ENCODE measurements at regions not wholly inside any gene's neighbourhood (a gene's known extent, or its start where the extent isn't known, plus 50 kb on each side); places are given as distances from the start of the nearest gene placed in this dataset.
"Not testable (repeated sequence)": the region's sequence is repeated elsewhere in the genome, so short reads cannot be mapped to it uniquely, and the experiment has no call there.

DNA sequence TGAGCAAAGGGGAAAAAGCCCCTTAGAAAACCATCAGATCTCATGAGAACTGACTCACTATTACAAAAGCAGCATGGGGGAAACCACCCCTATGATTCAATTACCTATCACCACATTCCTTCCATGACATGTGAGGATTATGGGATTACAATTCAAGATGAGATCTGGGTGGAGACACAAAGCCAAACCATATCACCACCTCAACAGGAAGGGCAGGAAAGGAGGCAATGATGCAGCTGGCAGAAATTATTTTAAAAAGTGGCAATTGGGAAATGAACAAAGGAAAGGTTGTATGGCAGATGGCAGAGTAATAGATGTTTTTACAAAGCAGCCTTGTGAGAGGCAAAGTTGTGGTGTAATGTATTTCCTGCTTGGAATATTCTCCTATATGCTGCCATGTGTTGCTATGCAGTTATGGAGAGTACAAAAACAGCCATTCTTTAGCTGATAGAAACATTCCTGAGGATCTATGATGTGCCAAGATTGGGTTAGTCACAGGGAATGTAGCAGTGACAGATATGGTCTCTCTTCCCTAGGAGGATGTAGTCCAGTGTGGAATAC is 138.8 kb downstream of the SMC2 start:
- Histone ChIP-seq H3K27me3 (no peaks in the 10 kb centered on the region), H3K27ac (no peak overlapping the region), H3K4me3 (no peak overlapping the region), H3K9me3 (no peaks in the 10 kb centered on the region), H3K4me1 (no peaks in the 10 kb centered on the region), H3K36me3 (no peaks in the 10 kb centered on the region)
- no peak for TF ChIP-seq CTCF (IDR thresholded peaks at IDR 0.05)
- TF ChIP-seq EP300 (IDR thresholded peaks at IDR 0.05) = no peak
- no peak for TF ChIP-seq POLR2AphosphoS5 (IDR thresholded peaks at IDR 0.05)
- TF ChIP-seq POLR2A (IDR thresholded peaks at IDR 0.05) = no peak
- intact Hi-C loops (cut with DNase I) = no loop called here
- no peak for DNase-seq

DNA sequence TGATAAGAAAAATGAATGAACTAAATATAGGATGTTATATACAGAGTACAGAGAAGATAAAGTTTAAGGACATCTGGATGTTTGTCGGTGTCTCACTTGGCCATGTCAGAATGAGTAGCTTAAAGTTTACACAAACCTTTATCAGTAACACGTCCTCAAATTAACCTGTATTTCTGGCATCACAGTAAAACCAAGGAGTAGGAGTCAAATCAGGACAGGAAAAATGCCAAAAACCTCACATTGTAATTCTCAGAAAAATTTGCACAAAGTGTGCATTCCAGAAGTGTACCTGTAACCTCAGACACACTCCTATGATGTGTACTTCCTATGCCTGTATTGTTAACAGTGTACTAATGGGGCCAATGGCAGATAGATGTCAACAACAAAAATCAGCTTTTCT is 139.3 kb downstream of the SMC2 start:
- 65 to 79% methylated on average over 2 of the region's 2 CpGs for WGBS, 2 donors
- Histone ChIP-seq H3K4me1 (no peaks in the 10 kb centered on the region), H3K9me3 (no peaks in the 10 kb centered on the region), H3K27ac (no peak overlapping the region), H3K27me3 (no peaks in the 10 kb centered on the region), H3K36me3 (no peaks in the 10 kb centered on the region), H3K4me3 (no peak overlapping the region)
- no peak for DNase-seq
- no peak for TF ChIP-seq POLR2A (IDR thresholded peaks at IDR 0.05)
- TF ChIP-seq POLR2AphosphoS5 (IDR thresholded peaks at IDR 0.05) = no peak
- intact Hi-C loops (cut with DNase I) = no loop called here

GRCh38 chr9:104234632-104235337 is 140.7 kb downstream of the SMC2 start:
- DNase-seq; H3K9me3 ChIP-seq; intact Hi-C loops (cut with DNase I); H3K27ac ChIP-seq; H3K27me3 ChIP-seq; H3K36me3 ChIP-seq; H3K4me3 ChIP-seq; H3K4me1 ChIP-seq: not testable (repeated sequence)
- 91 to 95% methylated on average over 41 to 45 of the region's 45 CpGs for WGBS, 2 donors

- intact Hi-C loops (cut with DNase I); H3K36me3 ChIP-seq; H3K27ac ChIP-seq; H3K27me3 ChIP-seq; H3K4me1 ChIP-seq; DNase-seq; H3K9me3 ChIP-seq; H3K4me3 ChIP-seq: not testable (repeated sequence)
- WGBS, 2 donors = 95 to 97% methylated on average over 42 of the region's 42 CpGs
Observed at GRCh38 chr9:104235347-104236120, 141.4 kb downstream of the SMC2 start.

DNA sequence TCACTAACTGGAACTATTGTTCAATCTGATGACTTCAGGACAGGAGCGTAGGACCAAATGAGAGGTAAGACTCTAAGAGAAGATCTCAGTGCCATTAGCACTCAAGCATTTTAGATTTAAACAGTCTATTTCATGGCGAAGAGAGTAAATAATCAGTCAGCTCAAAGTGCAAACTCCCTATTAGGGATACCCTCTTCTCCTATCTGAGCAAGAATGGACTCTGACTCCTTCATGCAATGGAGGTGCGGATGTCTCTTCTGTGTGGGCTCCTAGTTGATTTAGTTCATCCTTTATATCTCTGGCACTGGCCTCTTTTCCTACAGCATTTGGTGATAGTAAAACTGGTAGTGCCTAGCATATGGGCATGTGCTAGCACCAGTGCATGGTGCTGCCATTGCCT is 144.6 kb downstream of the SMC2 start:
- no peak for DNase-seq
- H3K27me3 ChIP-seq = no peaks in the 10 kb centered on the region
- intact Hi-C loops (cut with DNase I) = no loop called here
- no peaks in the 10 kb centered on the region for H3K36me3 ChIP-seq
- TF ChIP-seq POLR2AphosphoS5 (IDR thresholded peaks at IDR 0.05) (no peak), CTCF (IDR thresholded peaks at IDR 0.05) (no peak), POLR2A (IDR thresholded peaks at IDR 0.05) (no peak), EP300 (IDR thresholded peaks at IDR 0.05) (no peak)
- peaks cover 0 to 2% (median 0%) of the 10 kb centered on the region in 4 donors for H3K9me3 ChIP-seq
- no peak overlapping the region for H3K27ac ChIP-seq
- no peaks in the 10 kb centered on the region for H3K4me1 ChIP-seq
- WGBS, 2 donors = 64 to 65% methylated on average over 3 of the region's 3 CpGs
- H3K4me3 ChIP-seq = no peak overlapping the region

- no peak for TF ChIP-seq POLR2AphosphoS5 (IDR thresholded peaks at IDR 0.05)
- TF ChIP-seq POLR2A (IDR thresholded peaks at IDR 0.05) = no peak
- TF ChIP-seq EP300 (IDR thresholded peaks at IDR 0.05) = no peak
- TF ChIP-seq CTCF (IDR thresholded peaks at IDR 0.05) = no peak
- Histone ChIP-seq H3K4me1 (no peaks in the 10 kb centered on the region), H3K36me3 (no peaks in the 10 kb centered on the region), H3K4me3 (no peak overlapping the region), H3K27me3 (no peaks in the 10 kb centered on the region), H3K27ac (no peak overlapping the region), H3K9me3 (peaks cover 0 to 2% (median 0%) of the 10 kb centered on the region in 4 donors)
- intact Hi-C loops (cut with DNase I) = no loop called here
- DNase-seq = no peak
- 71 to 79% methylated on average over 2 of the region's 2 CpGs for WGBS, 2 donors
Observed at GRCh38 chr9:104240890-104241289, 146.8 kb downstream of the SMC2 start.
